HUES64 (cell line): ENCODE measurements at regions not wholly inside any gene's neighbourhood (a gene's known extent, or its start where the extent isn't known, plus 50 kb on each side); places are given as distances from the start of the nearest gene placed in this dataset.
"Not testable (repeated sequence)": the region's sequence is repeated elsewhere in the genome, so short reads cannot be mapped to it uniquely, and the experiment has no call there.

Source experiments
- H3K27ac ChIP-seq: 2 replicates; pipeline ENCODE4 v1.7.0; 2013; ENCODE audit warnings: low read depth, low read length, inconsistent platforms
- H3K27me3 ChIP-seq: 2 replicates; pipeline ENCODE4 v1.6.1; 2013; ENCODE audit warnings: mild to moderate bottlenecking, low read length; ENCODE audit not compliant: insufficient read depth
- H3K36me3 ChIP-seq: 2 replicates; pipeline ENCODE4 v1.6.1; 2013; ENCODE audit warnings: mild to moderate bottlenecking, low read length; ENCODE audit not compliant: insufficient read depth
- H3K4me1 ChIP-seq: 2 replicates; pipeline ENCODE4 v1.6.1; 2013; ENCODE audit warnings: mild to moderate bottlenecking, low read length, moderate library complexity; ENCODE audit not compliant: insufficient read depth
- H3K4me3 ChIP-seq: 2 replicates; pipeline ENCODE4 v1.5.1; 2013; ENCODE audit warnings: mild to moderate bottlenecking, low read length, moderate library complexity
- H3K9ac ChIP-seq: 2 replicates; pipeline ENCODE4 v1.6.1; 2013; ENCODE audit warnings: mild to moderate bottlenecking, low read depth, low read length
- H3K9me3 ChIP-seq: 2 replicates; pipeline ENCODE4 v1.6.1; 2013; ENCODE audit warnings: low read depth, low read length; ENCODE audit not compliant: insufficient read depth
- WGBS: fragments of 150-250, 120-280 bp; methylation state at CpG from one replicate; pipeline ENCODE4 v1.1.7; 2013; ENCODE audit warnings: missing lambda C conversion rate; 5-methylcytosine and 5-hydroxymethylcytosine counted together

DNA sequence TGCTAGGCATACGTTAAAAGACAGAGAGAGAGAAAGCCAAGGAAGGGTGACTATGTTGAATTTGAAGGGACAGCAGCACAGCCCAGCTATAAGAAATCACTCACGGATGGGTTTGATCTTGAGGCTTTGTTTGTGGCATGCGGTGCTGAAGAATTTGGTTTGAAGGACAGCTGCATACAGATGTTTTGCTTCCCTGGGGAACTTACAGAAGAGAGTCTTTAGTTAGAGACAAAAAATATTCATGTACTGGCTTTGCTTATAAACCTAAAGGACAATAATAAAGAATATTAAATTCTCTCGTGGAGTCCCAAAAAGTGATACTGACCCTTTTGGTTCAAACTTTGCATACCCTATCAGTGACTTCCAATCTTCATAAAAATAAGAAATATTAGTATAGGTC, 491.4 kb downstream of the NEBL start:
- Histone ChIP-seq H3K9me3 (no peaks in the 10 kb centered on the region), H3K27me3 (no peaks in the 10 kb centered on the region), H3K36me3 (no peaks in the 10 kb centered on the region), H3K9ac (no peak overlapping the region), H3K27ac (no peak overlapping the region), H3K4me1 (no peaks in the 10 kb centered on the region), H3K4me3 (no peak overlapping the region)
- 89% methylated on average over 4 of the region's 4 CpGs for WGBS

DNA sequence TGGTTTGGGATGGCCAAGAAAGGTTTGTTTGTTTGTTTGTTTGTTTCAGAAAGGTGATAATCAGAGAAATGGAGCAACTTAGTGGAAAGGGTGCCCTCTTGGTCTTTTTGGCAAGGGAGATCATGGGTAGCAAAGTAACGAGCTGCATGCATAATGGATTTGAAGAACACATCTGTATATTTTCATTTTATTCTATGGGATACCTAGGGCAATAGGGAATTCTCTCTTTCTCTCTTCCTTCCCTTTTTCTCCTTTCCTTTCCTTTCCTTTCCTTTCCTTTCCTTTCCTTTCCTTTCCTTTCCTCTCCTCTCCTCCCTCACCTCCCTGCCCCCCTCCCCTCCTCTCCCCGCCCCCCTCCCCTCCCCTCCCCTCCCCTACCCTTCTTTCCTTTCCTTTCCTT, 492.1 kb downstream of the NEBL start:
- no peak overlapping the region for H3K4me3 ChIP-seq
- WGBS, result 100% methylated on average over 1 of the region's 2 CpGs

GRCh38 chr10:20399772-20400171, 497.3 kb downstream of the NEBL start:
- H3K27me3 ChIP-seq, result no peaks in the 10 kb centered on the region
- H3K4me3 ChIP-seq, result no peak overlapping the region
- no peaks in the 10 kb centered on the region for H3K4me1 ChIP-seq
- no peak overlapping the region for H3K9ac ChIP-seq
- WGBS, result 95% methylated on average over 2 of the region's 2 CpGs
- H3K9me3 ChIP-seq, result no peaks in the 10 kb centered on the region
- no peaks in the 10 kb centered on the region for H3K36me3 ChIP-seq
- no peak overlapping the region for H3K27ac ChIP-seq

More for the DNA sequence above, 492.1 kb downstream of the NEBL start:
- no peak overlapping the region for H3K9ac ChIP-seq
- H3K36me3 ChIP-seq, result no peaks in the 10 kb centered on the region
- no peaks in the 10 kb centered on the region for H3K9me3 ChIP-seq
- no peaks in the 10 kb centered on the region for H3K4me1 ChIP-seq
- no peak overlapping the region for H3K27ac ChIP-seq
- no peaks in the 10 kb centered on the region for H3K27me3 ChIP-seq

- Histone ChIP-seq H3K27ac (no peak overlapping the region), H3K4me1 (no peaks in the 10 kb centered on the region), H3K9ac (no peak overlapping the region), H3K9me3 (no peaks in the 10 kb centered on the region), H3K4me3 (no peak overlapping the region), H3K27me3 (no peaks in the 10 kb centered on the region), H3K36me3 (no peaks in the 10 kb centered on the region)
- WGBS, result 93% methylated on average over 4 of the region's 4 CpGs
Observed at GRCh38 chr10:20396701-20397100, 500.4 kb downstream of the NEBL start.

GRCh38 chr10:20396205-20396604, 500.9 kb downstream of the NEBL start:
- Histone ChIP-seq H3K9me3 (no peaks in the 10 kb centered on the region), H3K36me3 (no peaks in the 10 kb centered on the region), H3K9ac (no peak overlapping the region), H3K27ac (no peak overlapping the region), H3K4me1 (no peaks in the 10 kb centered on the region), H3K27me3 (no peaks in the 10 kb centered on the region), H3K4me3 (no peak overlapping the region)
- 98% methylated on average over 3 of the region's 4 CpGs for WGBS

DNA sequence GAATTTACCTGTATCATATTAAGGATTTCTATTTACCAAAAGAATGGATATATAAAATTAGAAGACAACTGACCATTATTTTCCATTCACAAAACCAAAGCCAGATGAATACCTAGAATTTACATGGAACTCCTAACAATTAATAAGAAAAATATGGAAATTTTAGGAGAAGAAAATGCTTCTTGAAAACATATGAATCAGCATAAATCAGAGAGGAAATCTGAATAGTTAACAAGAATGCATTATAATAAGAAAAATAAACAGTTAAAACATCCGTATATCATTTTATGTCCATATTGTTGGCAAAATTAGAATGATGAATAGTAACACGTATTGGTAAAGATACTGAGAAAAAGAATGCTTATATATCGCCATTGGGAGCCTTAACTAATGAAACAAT, 505.5 kb downstream of the NEBL start:
- Histone ChIP-seq H3K4me1 (no peaks in the 10 kb centered on the region), H3K36me3 (no peaks in the 10 kb centered on the region), H3K9me3 (no peaks in the 10 kb centered on the region), H3K27ac (no peak overlapping the region), H3K27me3 (no peaks in the 10 kb centered on the region), H3K9ac (no peak overlapping the region), H3K4me3 (no peak overlapping the region)
- 100% methylated on average over 2 of the region's 3 CpGs for WGBS

GRCh38 chr10:20381761-20382160, 515.4 kb downstream of the NEBL start:
- no peak overlapping the region for H3K27ac ChIP-seq
- WGBS, result 94% methylated on average over 3 of the region's 3 CpGs

DNA sequence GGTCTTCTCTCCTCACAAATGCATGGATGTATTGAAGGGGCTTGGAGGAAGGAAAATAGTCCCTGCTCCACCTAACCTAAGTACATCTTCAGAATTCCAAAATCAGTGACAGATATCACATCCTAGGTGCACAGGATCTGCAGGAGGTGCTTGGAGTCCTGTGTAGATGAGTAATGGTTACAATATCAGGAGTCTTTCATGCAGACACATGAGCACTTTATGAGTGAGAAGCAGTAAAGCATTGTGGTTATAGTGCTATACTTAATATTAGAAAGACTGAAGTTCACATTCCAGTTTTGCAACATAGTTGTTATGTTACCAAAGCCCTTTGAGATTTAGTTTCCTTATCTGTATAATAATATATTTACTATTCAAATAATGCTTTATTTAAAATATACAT, 516.7 kb downstream of the NEBL start:
- no peaks in the 10 kb centered on the region for H3K4me1 ChIP-seq
- no peak overlapping the region for H3K4me3 ChIP-seq
- H3K27ac ChIP-seq, result no peak overlapping the region
- no peaks in the 10 kb centered on the region for H3K36me3 ChIP-seq
- H3K9me3 ChIP-seq, result no peaks in the 10 kb centered on the region
- H3K27me3 ChIP-seq, result no peaks in the 10 kb centered on the region
- H3K9ac ChIP-seq, result no peak overlapping the region

More at GRCh38 chr10:20381761-20382160, 515.4 kb downstream of the NEBL start:
- no peaks in the 10 kb centered on the region for H3K36me3 ChIP-seq
- no peak overlapping the region for H3K4me3 ChIP-seq
- no peaks in the 10 kb centered on the region for H3K4me1 ChIP-seq
- no peaks in the 10 kb centered on the region for H3K9me3 ChIP-seq
- no peak overlapping the region for H3K9ac ChIP-seq
- H3K27me3 ChIP-seq, result no peaks in the 10 kb centered on the region

DNA sequence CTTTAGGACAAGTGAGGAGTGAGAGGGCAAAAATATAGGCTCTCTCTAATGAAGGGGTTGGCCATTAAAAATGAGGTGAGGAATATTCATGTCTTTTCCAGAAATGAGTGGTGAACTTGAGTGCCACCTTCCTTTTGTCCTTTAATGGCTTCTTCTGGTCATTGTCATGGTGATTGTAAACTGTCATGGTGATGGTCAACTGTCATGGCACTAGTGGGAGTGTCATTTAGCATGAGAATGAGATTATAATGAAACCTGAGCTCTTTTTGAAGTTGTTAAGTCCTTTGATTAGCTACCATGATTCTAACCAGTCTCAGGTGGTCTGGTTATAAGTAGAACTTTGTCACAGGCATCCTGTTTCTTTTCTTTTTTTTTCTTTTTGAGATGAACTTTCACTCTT, 524.4 kb downstream of the NEBL start:
- peaks cover 16% of the 10 kb centered on the region for H3K9me3 ChIP-seq
- H3K36me3 ChIP-seq, result no peaks in the 10 kb centered on the region; the same call in 1 of the 2 replicates
- no peak overlapping the region for H3K9ac ChIP-seq
- no peak overlapping the region for H3K4me3 ChIP-seq
- peak overlapping the region; percentile 96; the same call in 1 of the 2 replicates for H3K27ac ChIP-seq
- H3K27me3 ChIP-seq, result no peaks in the 10 kb centered on the region
- peaks cover 19% of the 10 kb centered on the region for H3K4me1 ChIP-seq

GRCh38 chr10:20370977-20371533, 526.1 kb downstream of the NEBL start:
- peak overlapping the region; percentile 96 for H3K27ac ChIP-seq
- not testable (repeated sequence) for H3K36me3 ChIP-seq, H3K27me3 ChIP-seq
- peak overlapping the region; percentile 79 for H3K9ac ChIP-seq
- peaks cover 19% of the 10 kb centered on the region for H3K4me1 ChIP-seq
- WGBS, result 25% methylated on average over 7 of the region's 7 CpGs
- peaks cover 16% of the 10 kb centered on the region for H3K9me3 ChIP-seq
- H3K4me3 ChIP-seq, result peak overlapping the region; percentile 38

DNA sequence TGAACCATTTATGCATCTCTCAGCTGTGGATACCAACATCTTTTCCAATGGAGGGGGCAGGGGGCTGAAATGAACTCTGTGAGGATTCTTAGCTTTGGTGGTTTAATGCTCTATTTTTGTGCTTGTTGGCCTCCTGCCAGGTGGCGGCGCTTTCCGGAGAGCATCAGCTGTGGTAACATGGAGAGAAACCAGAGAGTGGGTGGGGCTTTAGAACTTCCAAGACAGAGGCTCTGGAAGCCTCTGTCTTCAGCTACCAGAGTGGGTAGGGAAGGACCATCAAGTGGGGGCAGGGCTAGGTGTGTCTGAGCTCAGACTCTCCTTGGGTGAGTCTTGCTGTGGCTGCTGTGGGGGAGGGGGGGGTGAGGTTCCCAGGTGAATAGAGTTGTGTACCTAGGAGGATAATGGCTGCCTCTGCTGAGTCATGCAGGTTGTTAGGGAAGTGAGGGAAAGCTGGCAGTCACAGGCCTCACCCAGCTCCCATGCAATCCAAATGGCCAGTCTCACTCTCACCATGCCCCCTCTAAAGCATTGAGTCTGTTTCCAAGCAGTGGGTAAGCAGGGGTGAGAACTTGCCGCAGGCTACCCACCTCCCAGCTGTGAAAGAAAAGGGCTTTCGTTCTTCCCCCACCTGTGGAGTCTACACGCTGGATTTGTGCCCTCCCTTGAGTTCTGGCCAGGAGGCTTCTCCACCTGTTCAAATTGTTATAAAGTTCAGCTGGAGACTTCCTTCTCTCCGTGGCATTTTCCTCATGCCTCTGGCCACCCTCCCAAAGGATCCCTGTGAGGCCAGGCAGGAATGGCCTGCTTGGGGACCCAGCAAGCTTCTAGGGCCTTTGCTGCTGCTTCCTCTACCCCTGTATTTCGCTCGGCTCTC, 527.0 kb downstream of the NEBL start:
- Histone ChIP-seq H3K9ac (peak overlapping the region; percentile 79), H3K4me3 (peak overlapping the region; percentile 26)

More for the DNA sequence above, 527.0 kb downstream of the NEBL start:
- peaks cover 16% of the 10 kb centered on the region for H3K9me3 ChIP-seq
- H3K27ac ChIP-seq, result peak overlapping the region; percentile 96
- H3K4me1 ChIP-seq, result peaks cover 19% of the 10 kb centered on the region
- no peaks in the 10 kb centered on the region for H3K27me3 ChIP-seq
- WGBS, result 35% methylated on average over 9 of the region's 9 CpGs
- no peaks in the 10 kb centered on the region; the same call in 1 of the 2 replicates for H3K36me3 ChIP-seq
